GM12878 (cell line): ENCODE measurements at regions not wholly inside any gene's neighbourhood (a gene's known extent, or its start where the extent isn't known, plus 50 kb on each side); places are given as distances from the start of the nearest gene placed in this dataset.

Experiments
- ATAC-seq: fragments of 200-7000 bp; cut with Tn5 transposase; 3 replicates; pipeline ENCODE4 v1.9.1; 2020; ENCODE audit warnings: mild to moderate bottlenecking, moderate library complexity
- BruUV-seq: library from RNA; stranded (reverse); fragments of 400-500 nt; replicated peaks from 2 replicates; lab custom pipeline; 2021; lab: Mats Ljungman, UMichigan
- CTCF ChIA-PET: fragments of 300-600 bp; sonication (Branson Sonifier 250); formaldehyde crosslinking; extraction: SDS; loops from one replicate; lab custom pipeline; 2021; ENCODE audit warnings: inconsistent platforms; lab: Yijun Ruan, JAX
- POLR2A ChIA-PET: fragments of 350-600 bp; formaldehyde crosslinking; extraction: SDS; loops from one replicate; lab custom pipeline; 2021; ENCODE audit warnings: inconsistent platforms; lab: Charles Lee
- RAD21 ChIA-PET: fragments of 300-600 bp; sonication (Branson Sonifier 250); formaldehyde crosslinking; loops from one replicate; lab custom pipeline; 2023; ENCODE audit warnings: antibody characterized with exemption; ENCODE audit not compliant: unreplicated experiment; lab: Charles Lee
- SMC1A ChIA-PET: fragments of 300-600 bp; sonication (Branson Sonifier 250); formaldehyde crosslinking; loops from one replicate; lab custom pipeline; 2023; ENCODE audit not compliant: unreplicated experiment, uncharacterized antibody; lab: Charles Lee
- DNase-seq: peaks from one replicate; pipeline ENCODE4 v3.0.0-alpha.2; 2011; ENCODE audit warnings: low read depth, low spot score
- FAIRE-seq: peaks from 3 replicates; lab custom pipeline; 2011; peaks lifted over from hg19 to GRCh38; lab: Jason Lieb, UNC
- H2AFZ ChIP-seq: 2 replicates; pipeline ENCODE4 v1.6.0; 2011; ENCODE audit warnings: low read depth, low read length, control low read depth; ENCODE audit not compliant: control insufficient read depth
- H3K27ac ChIP-seq: 2 replicates; pipeline ENCODE4 v1.5.1; 2011; ENCODE audit warnings: control low read depth; ENCODE audit not compliant: control insufficient read depth, insufficient read depth
- H3K27me3 ChIP-seq, 2 experiments: replicated peaks in 1 of 2; 2 replicates each; pipeline versions ENCODE4 v1.6.0 to v1.6.1; 2011; ENCODE audit warnings: low read length in 1 of 2; ENCODE audit not compliant: control insufficient read depth in 2 of 2, insufficient read depth in 2 of 2
- H3K36me3 ChIP-seq, 2 experiments: 2 replicates each; pipeline ENCODE4 v1.5.1; 2011; ENCODE audit warnings: low read length in 1 of 2; ENCODE audit not compliant: control insufficient read depth in 2 of 2, insufficient read depth in 2 of 2
- H3K4me1 ChIP-seq: 2 replicates; pipeline ENCODE4 v1.6.1; 2011; ENCODE audit warnings: mild to moderate bottlenecking, low read length, moderate library complexity, mixed read lengths; ENCODE audit not compliant: control insufficient read depth, insufficient read depth
- H3K4me2 ChIP-seq: 2 replicates; pipeline ENCODE4 v1.6.0; 2011; ENCODE audit warnings: control low read depth; ENCODE audit not compliant: control insufficient read depth, insufficient read depth
- H3K4me3 ChIP-seq: fragments of 200-600 bp; sonication (generic); 2 replicates; pipeline ENCODE4 v1.5.1; 2016
- H3K79me2 ChIP-seq: 2 replicates; pipeline ENCODE4 v1.6.0; 2011; ENCODE audit warnings: low read length; ENCODE audit not compliant: control insufficient read depth, insufficient read depth
- H3K9ac ChIP-seq: 2 replicates; pipeline ENCODE4 v1.8.0; 2011; ENCODE audit warnings: low read length, control low read depth, mixed read lengths; ENCODE audit not compliant: control insufficient read depth, insufficient read depth
- H3K9me3 ChIP-seq: replicated peaks from 3 replicates; pipeline ENCODE4 v1.5.1; 2011; ENCODE audit warnings: mild to moderate bottlenecking, low read length; ENCODE audit not compliant: control insufficient read depth, insufficient read depth
- H4K20me1 ChIP-seq: 2 replicates; pipeline ENCODE4 v1.6.0; 2011; ENCODE audit not compliant: control insufficient read depth, insufficient read depth
- EP300 ChIP-seq, 2 experiments: fragments of 150-350 bp in 1 of 2; IDR thresholded peaks; 2 replicates each; pipeline ENCODE4 v1.6.1; 2011 to 2012; ENCODE audit warnings: low read depth in 2 of 2, low read length in 2 of 2, borderline replicate concordance in 1 of 2, improper control_type of control experiment in 1 of 2, inconsistent platforms in 1 of 2; ENCODE audit not compliant: control insufficient read depth in 1 of 2
- FOXK2 ChIP-seq: fragments of 450-650 bp; IDR thresholded peaks from 2 replicates; pipeline ENCODE4 v1.6.1; 2017; ENCODE audit warnings: mild to moderate bottlenecking, moderate library complexity
- RUNX3 ChIP-seq: IDR thresholded peaks from 2 replicates; pipeline ENCODE4 v1.6.1; 2012; ENCODE audit warnings: low read length, inconsistent platforms
- WGBS: methylation state at CpG from one replicate; pipeline ENCODE4 v1.1.6; 2016; ENCODE audit warnings: low lambda C conversion rate; ENCODE audit not compliant: insufficient replicate concordance, insufficient coverage; ENCODE audit errors: missing lambda C conversion rate; 5-methylcytosine and 5-hydroxymethylcytosine counted together
- in situ Hi-C: fragments of 300-500 bp; cut with MboI; formaldehyde crosslinking; loops from 9 replicates; pipeline ENCODE4 v1.14.3; 2018; ENCODE audit warnings: mixed read lengths
- intact Hi-C: fragments of 100-400 bp; cut with micrococcal nuclease; formaldehyde crosslinking; loops from one replicate; pipeline ENCODE4 v1.14.2; 2022; ENCODE audit not compliant: unreplicated experiment

- TF ChIP-seq FOXK2: no peak
Measured at GRCh38 chr5:18742830-18743229, 1108.6 kb downstream of the TAF11L14 start (continued).

- RAD21 ChIA-PET: interaction anchor here (1.0 to 2.7 kb wide), 5 partner anchors 8 to 278 kb away, joined by 3 to 33 read pairs (median 4); no protein-coding TSS in a partner anchor
- intact Hi-C loops: loop anchor here (5.0 kb wide), 1 partner anchor 1427 kb away; no protein-coding TSS in a partner anchor
- SMC1A ChIA-PET: interaction anchor here (0.7 to 3.9 kb wide), 6 partner anchors 8 to 49 kb away, joined by 3 to 24 read pairs (median 4); no protein-coding TSS in a partner anchor
- H3K4me2 ChIP-seq: peak overlapping the region; percentile 97
- BruUV-seq: no TSS peak
- POLR2A ChIA-PET: no interaction called here
- CTCF ChIA-PET: interaction anchor here (0.9 kb wide), 1 partner anchor 45 kb away, joined by 5 read pairs; no protein-coding TSS in a partner anchor
- 0% methylated on average over 3 of the region's 3 CpGs for WGBS
- in situ Hi-C loops: loop anchor here (25.0 kb wide), 1 partner anchor 1507 kb away; no protein-coding TSS in a partner anchor
- FAIRE-seq (no peak), DNase-seq (no peak), ATAC-seq (peak; percentile 22)
- H3K9ac ChIP-seq: peak overlapping the region; percentile 69
- H4K20me1 ChIP-seq: no peaks in the 10 kb centered on the region
- peaks cover 44% of the 10 kb centered on the region for H3K79me2 ChIP-seq
- H2AFZ ChIP-seq: peak overlapping the region; percentile 64
- H3K4me1 ChIP-seq: peaks cover 18% of the 10 kb centered on the region
- H3K9me3 ChIP-seq: peaks cover 12% of the 10 kb centered on the region; the same call in 2 of the 3 replicates
- no peak for TF ChIP-seq EP300 (IDR thresholded peaks at IDR 0.05; ENCODE audit: borderline replicate concordance in 1 of 2, control insufficient read depth in 1 of 2, low read depth in 2 of 2, low read length in 2 of 2)
- TF ChIP-seq RUNX3: peak; percentile 26; the same call in 1 of the 2 replicates
- H3K27ac ChIP-seq: peak overlapping the region; percentile 82
- H3K27me3 ChIP-seq: no peaks in the 10 kb centered on the region
- H3K36me3 ChIP-seq: no peaks in the 10 kb centered on the region; a peak in 1 of 4 replicates
- H3K4me3 ChIP-seq: peak overlapping the region; percentile 84
Measured at GRCh38 chr5:18744441-18744840, 1110.2 kb downstream of the TAF11L14 start.
